ENCODE measurements at regions not wholly inside any gene's neighbourhood (a gene's known extent, or its start where the extent isn't known, plus 50 kb on each side); places are given as distances from the start of the nearest gene placed in this dataset.

DNA sequence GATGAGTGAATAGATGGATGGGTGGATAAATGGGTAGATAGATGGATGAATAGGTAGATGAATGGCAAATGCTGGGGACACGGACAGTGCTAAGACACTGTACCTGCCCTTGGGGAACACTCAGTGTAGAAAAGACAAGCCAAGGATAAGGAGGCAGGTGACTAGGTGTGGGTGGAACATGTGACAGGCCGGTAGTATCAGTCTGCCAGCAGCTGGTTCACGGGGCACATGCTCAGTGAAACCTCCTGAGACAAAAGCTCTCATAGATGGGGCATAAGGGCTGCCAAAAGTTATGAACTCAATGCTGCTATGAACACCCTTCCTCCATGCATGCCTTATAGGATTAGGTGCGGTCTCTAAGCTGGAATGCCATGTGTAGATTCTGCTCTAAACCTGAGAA lies 71.0 kb downstream of the C5orf15 start:
- Histone ChIP-seq H3K9me3 (ENCODE audit: low read length) (no peaks in the 10 kb centered on the region), H3K27ac (ENCODE audit: low read depth, low read length, poor library complexity, severe bottlenecking) (no peak overlapping the region), H2AFZ (ENCODE audit: low read length) (no peak overlapping the region), H3K4me3 (ENCODE audit: low read depth, low read length, poor library complexity, severe bottlenecking) (no peak overlapping the region), H3K4me1 (ENCODE audit: insufficient read depth, low read length, severe bottlenecking) (no peaks in the 10 kb centered on the region), H3K9ac (ENCODE audit: low read length) (no peak overlapping the region), H3K79me2 (ENCODE audit: insufficient read depth, low read length) (no peaks in the 10 kb centered on the region), H4K20me1 (ENCODE audit: insufficient read depth, low read length) (no peaks in the 10 kb centered on the region), H3K36me3 (ENCODE audit: insufficient read depth, low read length) (no peaks in the 10 kb centered on the region), H3F3A (ENCODE audit: insufficient read depth, low read length) (no peaks in the 10 kb centered on the region), H3K4me2 (ENCODE audit: low read length) (no peak overlapping the region), H3K27me3 (ENCODE audit: insufficient read depth, low read length) (no peaks in the 10 kb centered on the region), H3K9me2 (ENCODE audit: low read depth, low read length) (no peaks in the 10 kb centered on the region)
- TF ChIP-seq, protein P1, sequence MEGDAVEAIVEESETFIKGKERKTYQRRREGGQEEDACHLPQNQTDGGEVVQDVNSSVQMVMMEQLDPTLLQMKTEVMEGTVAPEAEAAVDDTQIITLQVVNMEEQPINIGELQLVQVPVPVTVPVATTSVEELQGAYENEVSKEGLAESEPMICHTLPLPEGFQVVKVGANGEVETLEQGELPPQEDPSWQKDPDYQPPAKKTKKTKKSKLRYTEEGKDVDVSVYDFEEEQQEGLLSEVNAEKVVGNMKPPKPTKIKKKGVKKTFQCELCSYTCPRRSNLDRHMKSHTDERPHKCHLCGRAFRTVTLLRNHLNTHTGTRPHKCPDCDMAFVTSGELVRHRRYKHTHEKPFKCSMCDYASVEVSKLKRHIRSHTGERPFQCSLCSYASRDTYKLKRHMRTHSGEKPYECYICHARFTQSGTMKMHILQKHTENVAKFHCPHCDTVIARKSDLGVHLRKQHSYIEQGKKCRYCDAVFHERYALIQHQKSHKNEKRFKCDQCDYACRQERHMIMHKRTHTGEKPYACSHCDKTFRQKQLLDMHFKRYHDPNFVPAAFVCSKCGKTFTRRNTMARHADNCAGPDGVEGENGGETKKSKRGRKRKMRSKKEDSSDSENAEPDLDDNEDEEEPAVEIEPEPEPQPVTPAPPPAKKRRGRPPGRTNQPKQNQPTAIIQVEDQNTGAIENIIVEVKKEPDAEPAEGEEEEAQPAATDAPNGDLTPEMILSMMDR (IDR thresholded peaks at IDR 0.05; ENCODE audit: low read length) = no peak
- no peak for TF ChIP-seq EZH2 (IDR thresholded peaks at IDR 0.05; ENCODE audit: borderline replicate concordance, low read length)

DNA sequence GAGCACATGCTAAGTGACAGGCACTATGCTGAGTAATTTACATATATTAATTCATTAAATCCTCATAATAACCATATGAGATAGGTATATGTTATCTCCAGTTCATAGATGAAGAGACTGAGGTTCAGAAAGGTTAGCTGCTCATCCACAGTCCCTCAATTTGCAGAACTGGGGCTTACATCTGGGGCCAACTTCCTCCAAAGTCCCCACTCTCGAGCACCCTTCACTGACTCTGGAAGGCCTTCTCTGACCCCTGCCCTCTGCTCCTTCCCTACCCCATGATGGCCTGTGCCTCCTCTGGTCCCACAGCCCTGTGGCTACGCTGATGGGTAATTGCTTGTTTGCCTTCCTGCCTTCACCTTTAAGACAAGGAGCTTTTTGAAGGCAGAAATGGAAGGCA lies 71.6 kb downstream of the C5orf15 start:
- no peaks in the 10 kb centered on the region for H3K9me2 ChIP-seq (ENCODE audit: low read depth, low read length)
- H3K9me3 ChIP-seq (ENCODE audit: low read length) = no peaks in the 10 kb centered on the region
- H3K27me3 ChIP-seq (ENCODE audit: insufficient read depth, low read length) = no peaks in the 10 kb centered on the region
- no peak overlapping the region for H2AFZ ChIP-seq (ENCODE audit: low read length)
- no peak overlapping the region for H3K4me2 ChIP-seq (ENCODE audit: low read length)
- H4K20me1 ChIP-seq (ENCODE audit: insufficient read depth, low read length) = no peaks in the 10 kb centered on the region
- H3K4me3 ChIP-seq (ENCODE audit: low read depth, low read length, poor library complexity, severe bottlenecking) = no peak overlapping the region
- no peak overlapping the region for H3K27ac ChIP-seq (ENCODE audit: low read depth, low read length, poor library complexity, severe bottlenecking)
- no peaks in the 10 kb centered on the region for H3K36me3 ChIP-seq (ENCODE audit: insufficient read depth, low read length)
- no peaks in the 10 kb centered on the region for H3F3A ChIP-seq (ENCODE audit: insufficient read depth, low read length)
- TF ChIP-seq, protein P1 (IDR thresholded peaks at IDR 0.05; ENCODE audit: low read length) = no peak
- TF ChIP-seq EZH2 (IDR thresholded peaks at IDR 0.05; ENCODE audit: borderline replicate concordance, low read length) = no peak
- no peaks in the 10 kb centered on the region for H3K4me1 ChIP-seq (ENCODE audit: insufficient read depth, low read length, severe bottlenecking)
- no peak overlapping the region for H3K9ac ChIP-seq (ENCODE audit: low read length)
- no peaks in the 10 kb centered on the region for H3K79me2 ChIP-seq (ENCODE audit: insufficient read depth, low read length)

DNA sequence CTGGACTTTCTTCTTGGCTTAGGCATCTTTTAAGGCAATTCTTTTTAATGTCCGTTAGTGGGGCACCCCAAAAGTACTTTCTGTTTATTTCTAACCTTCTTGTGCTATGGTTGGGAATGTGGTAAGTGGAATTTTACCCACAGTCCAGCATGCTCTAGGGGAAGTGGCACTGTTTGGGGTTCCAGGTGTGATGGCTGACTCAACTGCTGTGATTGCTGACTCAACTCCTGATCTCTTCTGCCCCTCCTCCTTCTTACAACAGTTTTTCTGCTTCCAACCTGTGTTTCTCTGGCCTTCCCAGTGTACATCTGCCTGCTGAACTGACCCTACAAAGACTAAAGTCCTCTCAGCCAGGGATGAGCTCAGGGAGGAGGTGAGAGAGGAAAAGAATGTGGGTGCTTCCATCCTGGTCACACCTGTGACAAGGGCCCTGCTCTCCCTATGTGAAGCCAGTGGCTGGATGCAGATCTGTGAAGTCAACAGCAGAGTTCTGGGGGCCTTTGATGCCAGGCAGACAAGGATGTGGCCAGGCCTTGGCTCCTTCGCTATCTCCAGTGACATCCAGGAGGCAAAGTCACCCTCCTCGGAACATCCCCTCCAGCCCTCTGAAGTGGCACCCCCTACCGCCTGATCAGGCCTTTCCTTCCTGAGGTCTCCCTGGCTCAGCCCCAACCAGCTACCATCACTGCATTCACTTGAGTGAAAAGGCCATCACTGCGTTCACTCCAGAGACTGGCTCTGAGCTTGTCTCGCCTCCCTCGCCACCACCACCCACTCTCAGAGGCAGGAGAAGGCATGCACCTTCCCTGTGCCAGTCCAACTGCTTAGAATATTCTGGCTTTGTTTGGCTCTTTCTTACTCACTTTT lies 72.2 kb downstream of the C5orf15 start:
- Histone ChIP-seq H2AFZ (ENCODE audit: low read length) (no peak overlapping the region), H3K27ac (ENCODE audit: low read depth, low read length, poor library complexity, severe bottlenecking) (no peak overlapping the region), H3K27me3 (ENCODE audit: insufficient read depth, low read length) (no peaks in the 10 kb centered on the region), H3K9me2 (ENCODE audit: low read depth, low read length) (no peaks in the 10 kb centered on the region), H3K79me2 (ENCODE audit: insufficient read depth, low read length) (no peaks in the 10 kb centered on the region), H3F3A (ENCODE audit: insufficient read depth, low read length) (no peaks in the 10 kb centered on the region), H3K36me3 (ENCODE audit: insufficient read depth, low read length) (no peaks in the 10 kb centered on the region), H3K4me1 (ENCODE audit: insufficient read depth, low read length, severe bottlenecking) (no peaks in the 10 kb centered on the region), H4K20me1 (ENCODE audit: insufficient read depth, low read length) (no peaks in the 10 kb centered on the region), H3K4me3 (ENCODE audit: low read depth, low read length, poor library complexity, severe bottlenecking) (no peak overlapping the region), H3K9me3 (ENCODE audit: low read length) (no peaks in the 10 kb centered on the region), H3K9ac (ENCODE audit: low read length) (no peak overlapping the region), H3K4me2 (ENCODE audit: low read length) (no peak overlapping the region)
- no peak for TF ChIP-seq EZH2 (IDR thresholded peaks at IDR 0.05; ENCODE audit: borderline replicate concordance, low read length)
- TF ChIP-seq, protein P1 (IDR thresholded peaks at IDR 0.05; ENCODE audit: low read length) = no peak

Measured in OCI-LY1 (cell line).